KMS-11 (cell line): ENCODE measurements at regions not wholly inside any gene's neighbourhood (a gene's known extent, or its start where the extent isn't known, plus 50 kb on each side); places are given as distances from the start of the nearest gene placed in this dataset.

Experiments
- H2AFZ ChIP-seq: fragments of 200-600 bp; sonication (generic); 2 replicates; pipeline ENCODE4 v1.6.1; 2016; ENCODE audit warnings: antibody characterized with exemption, mixed run types, low read depth
- H3K27ac ChIP-seq: fragments of 200-600 bp; sonication (generic); 2 replicates; pipeline ENCODE4 v1.6.1; 2016; ENCODE audit warnings: mild to moderate bottlenecking, mixed run types
- H3K27me3 ChIP-seq: fragments of 200-600 bp; sonication (generic); 2 replicates; pipeline ENCODE4 v1.6.1; 2017; ENCODE audit warnings: mild to moderate bottlenecking, low read depth, mixed run types, moderate library complexity; ENCODE audit not compliant: insufficient read depth
- H3K36me3 ChIP-seq: fragments of 200-600 bp; sonication (generic); 2 replicates; pipeline ENCODE4 v1.6.1; 2017; ENCODE audit warnings: mild to moderate bottlenecking, mixed run types; ENCODE audit not compliant: insufficient read depth
- H3K4me1 ChIP-seq: fragments of 200-600 bp; sonication (generic); 2 replicates; pipeline ENCODE4 v1.6.1; 2016; ENCODE audit warnings: mild to moderate bottlenecking, low read depth, mixed run types; ENCODE audit not compliant: poor library complexity, severe bottlenecking
- H3K4me2 ChIP-seq: fragments of 200-600 bp; sonication (generic); 2 replicates; pipeline ENCODE4 v1.7.0; 2016; ENCODE audit warnings: mild to moderate bottlenecking, mixed run types
- H3K4me3 ChIP-seq: fragments of 200-600 bp; sonication (generic); IDR thresholded peaks from 2 replicates; pipeline ENCODE4 v1.6.1; 2017; ENCODE audit warnings: low read depth, low read length, mixed read lengths; ENCODE audit not compliant: insufficient read depth
- H3K79me2 ChIP-seq: fragments of 200-600 bp; sonication (generic); 2 replicates; pipeline ENCODE4 v1.6.1; 2016; ENCODE audit warnings: low read depth, mixed run types; ENCODE audit not compliant: insufficient read depth
- H3K9ac ChIP-seq: fragments of 200-600 bp; sonication (generic); 2 replicates; pipeline ENCODE4 v1.6.1; 2016; ENCODE audit warnings: mild to moderate bottlenecking, mixed run types
- H4K20me1 ChIP-seq: fragments of 200-600 bp; sonication (generic); 2 replicates; pipeline ENCODE4 v1.6.1; 2016; ENCODE audit warnings: mild to moderate bottlenecking, mixed run types; ENCODE audit not compliant: insufficient read depth
- CTCF ChIP-seq: fragments of 200-600 bp; sonication (generic); conservative IDR thresholded peaks from 2 replicates; pipeline ENCODE4 v1.6.1; 2017; ENCODE audit warnings: low read depth, mild to moderate bottlenecking, antibody characterized with exemption, low read length, moderate library complexity, mixed read lengths

DNA sequence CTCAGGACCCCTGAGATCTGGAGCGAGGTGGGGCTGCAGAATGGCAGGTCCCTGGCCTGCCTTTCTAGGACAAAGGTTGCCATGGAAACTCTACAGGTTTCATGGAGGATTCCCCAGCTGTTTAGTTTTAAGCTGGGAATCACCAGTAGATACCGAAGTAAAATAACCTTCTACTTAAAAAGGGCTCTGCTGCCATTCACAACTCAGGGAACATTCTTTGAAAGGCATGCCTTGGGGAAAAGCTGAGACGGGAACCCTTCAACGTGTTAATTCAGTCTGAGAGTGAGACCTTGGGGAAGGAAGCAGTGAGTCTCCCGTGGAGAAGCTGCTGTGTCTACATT lies 493.3 kb downstream of the BRD1 start:
- Histone ChIP-seq H3K4me2 (no peak overlapping the region), H2AFZ (no peak overlapping the region), H3K79me2 (no peaks in the 10 kb centered on the region), H3K27me3 (no peaks in the 10 kb centered on the region), H3K4me3 (no peak overlapping the region), H3K4me1 (no peaks in the 10 kb centered on the region), H4K20me1 (no peaks in the 10 kb centered on the region), H3K27ac (no peak overlapping the region), H3K9ac (no peak overlapping the region), H3K36me3 (no peaks in the 10 kb centered on the region)
- TF ChIP-seq CTCF = no peak

DNA sequence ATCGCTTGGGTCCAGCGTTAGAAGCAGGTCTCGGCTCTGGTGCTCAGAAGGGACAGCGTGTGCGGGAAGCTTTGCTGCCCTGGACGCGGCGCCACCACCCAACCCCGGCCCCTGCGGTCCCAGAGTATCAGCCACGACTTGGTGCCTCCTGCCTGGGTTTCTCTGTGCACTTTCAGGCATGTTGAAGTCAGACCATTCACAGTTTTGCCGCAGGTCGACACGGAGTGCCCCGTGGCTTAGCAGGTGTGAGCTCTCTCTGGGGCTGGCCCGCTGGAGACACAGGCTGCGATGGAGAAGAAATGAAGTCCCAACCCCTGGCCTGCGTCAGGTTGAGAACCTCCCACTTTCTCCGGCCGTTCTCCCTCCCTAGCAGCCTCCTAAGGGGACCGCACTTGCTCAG lies 494.5 kb downstream of the BRD1 start:
- Histone ChIP-seq H4K20me1 (no peaks in the 10 kb centered on the region), H3K4me1 (no peaks in the 10 kb centered on the region), H3K36me3 (no peaks in the 10 kb centered on the region), H3K4me2 (no peak overlapping the region), H3K79me2 (no peaks in the 10 kb centered on the region), H3K4me3 (no peak overlapping the region), H2AFZ (no peak overlapping the region), H3K27me3 (no peaks in the 10 kb centered on the region), H3K27ac (no peak overlapping the region), H3K9ac (no peak overlapping the region)
- TF ChIP-seq CTCF = no peak

DNA sequence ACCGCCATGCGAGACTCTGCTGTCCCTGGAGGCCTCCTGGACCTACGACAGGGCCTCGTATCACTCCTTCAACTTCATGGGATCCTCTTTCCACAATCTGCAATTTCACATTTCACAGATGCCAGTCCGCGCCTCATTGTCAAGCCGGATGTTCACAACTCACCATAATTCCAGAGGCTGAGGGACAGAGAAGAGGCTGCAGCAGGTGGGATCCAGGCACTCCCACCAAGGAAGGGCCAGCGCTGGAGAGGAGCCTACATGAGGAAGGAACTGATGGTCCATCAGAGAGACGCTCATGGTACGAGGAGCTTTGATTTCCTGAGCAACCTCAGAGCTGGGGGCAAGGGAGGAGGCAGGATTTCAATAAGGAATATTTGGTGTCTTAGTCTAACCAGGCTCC lies 495.0 kb downstream of the BRD1 start:
- Histone ChIP-seq H3K4me3 (no peak overlapping the region), H3K4me1 (no peaks in the 10 kb centered on the region), H3K4me2 (no peak overlapping the region), H4K20me1 (no peaks in the 10 kb centered on the region), H3K9ac (no peak overlapping the region), H2AFZ (no peak overlapping the region), H3K27ac (no peak overlapping the region), H3K27me3 (no peaks in the 10 kb centered on the region), H3K36me3 (no peaks in the 10 kb centered on the region), H3K79me2 (no peaks in the 10 kb centered on the region)
- no peak for TF ChIP-seq CTCF

DNA sequence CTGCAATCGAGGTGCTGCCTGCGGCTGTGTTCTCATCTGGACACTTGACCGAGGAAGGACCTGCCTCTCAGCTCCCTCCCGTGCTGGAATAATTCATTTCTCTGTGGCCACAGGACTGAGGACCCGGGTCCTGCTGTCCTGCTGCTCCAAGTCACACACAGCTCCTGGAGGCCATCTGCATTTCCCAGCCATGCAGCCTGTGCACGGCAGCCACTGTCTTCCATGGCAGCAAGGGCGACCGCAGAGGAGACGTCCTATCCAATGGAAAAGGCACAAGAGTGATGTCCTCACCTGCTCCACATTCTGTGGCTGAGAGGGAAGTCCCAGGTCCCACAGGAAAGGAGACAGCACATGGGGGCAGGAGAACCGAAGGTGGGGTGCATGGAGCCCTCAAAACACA lies 495.8 kb downstream of the BRD1 start:
- no peak overlapping the region for H3K4me3 ChIP-seq
- H3K79me2 ChIP-seq = no peaks in the 10 kb centered on the region
- no peaks in the 10 kb centered on the region for H3K36me3 ChIP-seq
- no peak overlapping the region for H3K9ac ChIP-seq
- H2AFZ ChIP-seq = no peak overlapping the region
- H3K4me1 ChIP-seq = no peaks in the 10 kb centered on the region
- no peak overlapping the region for H3K4me2 ChIP-seq
- no peaks in the 10 kb centered on the region for H3K27me3 ChIP-seq
- no peak for TF ChIP-seq CTCF
- H4K20me1 ChIP-seq = no peaks in the 10 kb centered on the region
- H3K27ac ChIP-seq = no peak overlapping the region
